HepG2 (cell line): ENCODE measurements at regions not wholly inside any gene's neighbourhood (a gene's known extent, or its start where the extent isn't known, plus 50 kb on each side); places are given as distances from the start of the nearest gene placed in this dataset.

ENCODE experiments used
- ATF7-NPFF ChIP-seq: sonication (generic); formaldehyde crosslinking; IDR thresholded peaks from 2 replicates; pipeline ENCODE4 v1.8.1; 2023; ENCODE audit warnings: mild to moderate bottlenecking, low read depth, missing genetic modification reagents, moderate library complexity
- DNMT1 ChIP-seq: sonication (generic); formaldehyde crosslinking; IDR thresholded peaks from 2 replicates; pipeline ENCODE4 v1.5.1; 2020; ENCODE audit warnings: mild to moderate bottlenecking, missing genetic modification reagents
- ERF ChIP-seq: IDR thresholded peaks from 2 replicates; pipeline ENCODE4 v1.6.1; 2018; ENCODE audit warnings: missing biosample characterization, missing genetic modification reagents
- FOXP1 ChIP-seq, 2 experiments: fragments of 450-650 bp in 1 of 2; IDR thresholded peaks; 2 replicates each; pipeline ENCODE4 v1.6.1; 2017 to 2018; ENCODE audit warnings: antibody characterized with exemption in 1 of 2
- HDAC6 ChIP-seq: fragments of 200-600 bp; sonication (generic); IDR thresholded peaks from 2 replicates; pipeline ENCODE4 v1.7.0; 2017; ENCODE audit warnings: mild to moderate bottlenecking, antibody characterized with exemption, low read length, low read depth
- HMG20B ChIP-seq: conservative IDR thresholded peaks from 2 replicates; pipeline ENCODE4 v1.6.1; 2016; ENCODE audit warnings: missing genetic modification reagents, missing compliant biosample characterization
- KAT8 ChIP-seq: IDR thresholded peaks from 2 replicates; pipeline ENCODE4 v1.6.1; 2016; ENCODE audit warnings: missing genetic modification reagents, missing compliant biosample characterization
- KLF15 ChIP-seq: sonication (generic); formaldehyde crosslinking; IDR thresholded peaks from 2 replicates; pipeline ENCODE4 v1.8.1; 2023; ENCODE audit warnings: borderline replicate concordance, mild to moderate bottlenecking, inconsistent platforms, missing genetic modification reagents, mixed read lengths
- KLF16 ChIP-seq, 2 experiments: sonication (generic) in 1 of 2; formaldehyde crosslinking in 1 of 2; IDR thresholded peaks; 2 replicates each; pipeline versions ENCODE4 v1.6.1 to v1.8.0; 2016 to 2023; ENCODE audit warnings: missing genetic modification reagents in 2 of 2, missing compliant biosample characterization in 1 of 2
- NFRKB ChIP-seq: fragments of 450-650 bp; IDR thresholded peaks from 2 replicates; pipeline ENCODE4 v1.6.1; 2017
- RARA ChIP-seq: IDR thresholded peaks from 2 replicates; pipeline ENCODE4 v1.6.1; 2016; ENCODE audit warnings: missing genetic modification reagents, missing compliant biosample characterization
- SAFB2 ChIP-seq: sonication (generic); formaldehyde crosslinking; IDR thresholded peaks from 2 replicates; pipeline ENCODE4 v1.5.1; 2020; ENCODE audit warnings: missing genetic modification reagents, low read depth, mild to moderate bottlenecking, borderline replicate concordance
- SIN3B ChIP-seq: fragments of 150-350 bp; IDR thresholded peaks from 2 replicates; pipeline ENCODE4 v1.6.1; 2014; ENCODE audit warnings: low read length
- SOX13 ChIP-seq, 3 experiments: fragments of 450-650 bp in 1 of 3; sonication (generic) in 1 of 3; formaldehyde crosslinking in 1 of 3; IDR thresholded peaks in 2 of 3; conservative IDR thresholded peaks in 1 of 3; 2 replicates each; pipeline versions ENCODE4 v1.5.0 to v1.6.1; 2016 to 2020; ENCODE audit warnings: antibody characterized with exemption in 1 of 3, mild to moderate bottlenecking in 1 of 3, missing compliant biosample characterization in 1 of 3, missing genetic modification reagents in 1 of 3, moderate library complexity in 1 of 3
- SOX6 ChIP-seq, 2 experiments: fragments of 450-650 bp in 1 of 2; sonication (generic) in 1 of 2; formaldehyde crosslinking in 1 of 2; IDR thresholded peaks; 2 replicates each; pipeline versions ENCODE4 v1.4.0 to v1.6.1; 2017 to 2020; ENCODE audit warnings: antibody characterized with exemption in 1 of 2, mild to moderate bottlenecking in 1 of 2, missing genetic modification reagents in 1 of 2
- SUZ12 ChIP-seq: fragments of 150-350 bp; IDR thresholded peaks from 2 replicates; pipeline ENCODE4 v1.6.1; 2014; ENCODE audit warnings: low read depth, low read length
- TBX3 ChIP-seq: fragments of 450-650 bp; IDR thresholded peaks from 2 replicates; pipeline ENCODE4 v1.6.1; 2017; ENCODE audit warnings: antibody characterized with exemption, mild to moderate bottlenecking, inconsistent platforms, borderline replicate concordance
- TCF7 ChIP-seq: sonication (generic); IDR thresholded peaks from 2 replicates; pipeline ENCODE4 v1.6.1; 2016; ENCODE audit warnings: antibody characterized with exemption, low read depth
- ZNF232 ChIP-seq: sonication (generic); formaldehyde crosslinking; IDR thresholded peaks from 2 replicates; pipeline ENCODE4 v1.4.0; 2020; ENCODE audit warnings: missing genetic modification reagents, borderline replicate concordance
- ZNF256 ChIP-seq: sonication (generic); formaldehyde crosslinking; conservative IDR thresholded peaks from 2 replicates; pipeline ENCODE4 v1.4.0; 2020; ENCODE audit warnings: missing genetic modification reagents
- ZNF644 ChIP-seq: IDR thresholded peaks from 2 replicates; pipeline ENCODE4 v1.6.1; 2016; ENCODE audit warnings: low read depth
- ZNF776 ChIP-seq: sonication (generic); formaldehyde crosslinking; IDR thresholded peaks from 2 replicates; pipeline ENCODE4 v1.4.0; 2020; ENCODE audit warnings: mild to moderate bottlenecking, missing genetic modification reagents
- ZNF781 ChIP-seq: sonication (generic); formaldehyde crosslinking; IDR thresholded peaks from 2 replicates; pipeline ENCODE4 v1.5.1; 2020; ENCODE audit warnings: borderline replicate concordance, mild to moderate bottlenecking, missing genetic modification reagents; ENCODE audit errors: not compliant biosample characterization
- ZSCAN29 ChIP-seq: sonication (generic); formaldehyde crosslinking; conservative IDR thresholded peaks from 2 replicates; pipeline ENCODE4 v1.4.0; 2020; ENCODE audit warnings: mild to moderate bottlenecking, missing genetic modification reagents
- ZZZ3 ChIP-seq: sonication (generic); formaldehyde crosslinking; IDR thresholded peaks from 2 replicates; pipeline ENCODE4 v1.4.0; 2020; ENCODE audit warnings: missing genetic modification reagents, mild to moderate bottlenecking, borderline replicate concordance
- TF ChIP-seq, protein P1 (sequence below): IDR thresholded peaks from 2 replicates; pipeline ENCODE4 v1.6.1; 2012; ENCODE audit warnings: low read depth, low read length, improper control_type of control experiment
- TF ChIP-seq, protein P2 (sequence below): sonication (generic); formaldehyde crosslinking; conservative IDR thresholded peaks from 2 replicates; pipeline ENCODE4 v1.8.0; 2022; ENCODE audit warnings: low read depth, missing genetic modification reagents
- TF ChIP-seq, protein P3 (sequence below): sonication (generic); formaldehyde crosslinking; IDR thresholded peaks from 2 replicates; pipeline ENCODE4 v1.5.0; 2020; ENCODE audit warnings: missing genetic modification reagents

DNA sequence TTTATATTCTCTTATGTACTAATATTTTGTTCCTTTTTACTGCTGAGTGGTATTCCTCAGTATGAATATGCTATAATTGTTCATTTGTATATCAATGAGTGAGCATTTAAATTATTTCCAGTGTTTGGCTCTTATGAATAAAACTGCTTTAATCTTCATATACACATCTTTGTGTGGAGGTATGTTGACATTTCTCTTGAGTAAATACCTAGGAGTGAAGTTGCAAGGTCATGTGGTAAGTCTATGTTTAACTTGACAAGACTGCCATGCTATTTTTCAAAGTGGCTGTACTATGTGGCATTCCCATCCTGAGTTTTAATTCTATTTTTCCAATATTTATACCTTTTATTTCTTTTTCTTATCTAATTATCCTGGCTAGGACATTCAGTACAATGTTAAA, 124.2 kb downstream of the ADSS2 start (continued):
- no peak for TF ChIP-seq HDAC6
- TF ChIP-seq KLF15 (CRISPR knock-in tag), result no peak
- TF ChIP-seq SAFB2 (CRISPR knock-in tag), result no peak
- no peak for TF ChIP-seq FOXP1 (IDR thresholded peaks at IDR 0.05)
- peak; percentile 60; the same call in 1 of the 2 replicates for TF ChIP-seq FOXP1 (CRISPR knock-in tag; IDR thresholded peaks at IDR 0.05)
- no peak for TF ChIP-seq SUZ12
- TF ChIP-seq HMG20B, result no peak
- peak; percentile 73; the same call in 1 of the 2 replicates for TF ChIP-seq TBX3
- TF ChIP-seq SIN3B, result no peak
- peak; percentile 90 for TF ChIP-seq ZNF644 (CRISPR knock-in tag)
- TF ChIP-seq, protein P1, sequence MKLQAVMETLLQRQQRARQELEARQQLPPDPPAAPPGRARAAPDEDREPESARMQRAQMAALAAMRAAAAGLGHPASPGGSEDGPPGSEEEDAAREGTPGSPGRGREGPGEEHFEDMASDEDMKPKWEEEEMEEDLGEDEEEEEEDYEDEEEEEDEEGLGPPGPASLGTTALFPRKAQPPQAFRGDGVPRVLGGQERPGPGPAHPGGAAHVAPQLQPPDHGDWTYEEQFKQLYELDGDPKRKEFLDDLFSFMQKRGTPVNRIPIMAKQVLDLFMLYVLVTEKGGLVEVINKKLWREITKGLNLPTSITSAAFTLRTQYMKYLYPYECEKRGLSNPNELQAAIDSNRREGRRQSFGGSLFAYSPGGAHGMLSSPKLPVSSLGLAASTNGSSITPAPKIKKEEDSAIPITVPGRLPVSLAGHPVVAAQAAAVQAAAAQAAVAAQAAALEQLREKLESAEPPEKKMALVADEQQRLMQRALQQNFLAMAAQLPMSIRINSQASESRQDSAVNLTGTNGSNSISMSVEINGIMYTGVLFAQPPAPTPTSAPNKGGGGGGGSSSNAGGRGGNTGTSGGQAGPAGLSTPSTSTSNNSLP, result peak; percentile 66
- TF ChIP-seq ZNF232 (CRISPR knock-in tag), result peak; percentile 75; the same call in 1 of the 2 replicates
- TF ChIP-seq, protein P2, sequence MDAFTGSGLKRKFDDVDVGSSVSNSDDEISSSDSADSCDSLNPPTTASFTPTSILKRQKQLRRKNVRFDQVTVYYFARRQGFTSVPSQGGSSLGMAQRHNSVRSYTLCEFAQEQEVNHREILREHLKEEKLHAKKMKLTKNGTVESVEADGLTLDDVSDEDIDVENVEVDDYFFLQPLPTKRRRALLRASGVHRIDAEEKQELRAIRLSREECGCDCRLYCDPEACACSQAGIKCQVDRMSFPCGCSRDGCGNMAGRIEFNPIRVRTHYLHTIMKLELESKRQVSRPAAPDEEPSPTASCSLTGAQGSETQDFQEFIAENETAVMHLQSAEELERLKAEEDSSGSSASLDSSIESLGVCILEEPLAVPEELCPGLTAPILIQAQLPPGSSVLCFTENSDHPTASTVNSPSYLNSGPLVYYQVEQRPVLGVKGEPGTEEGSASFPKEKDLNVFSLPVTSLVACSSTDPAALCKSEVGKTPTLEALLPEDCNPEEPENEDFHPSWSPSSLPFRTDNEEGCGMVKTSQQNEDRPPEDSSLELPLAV, result no peak
- no peak for TF ChIP-seq ZSCAN29 (CRISPR knock-in tag)
- TF ChIP-seq ERF, result no peak
- peak; percentile 46; the same call in 1 of the 2 replicates for TF ChIP-seq KAT8 (CRISPR knock-in tag)
- TF ChIP-seq KLF16 (CRISPR knock-in tag; IDR thresholded peaks at IDR 0.05), result no peak
- TF ChIP-seq, protein P3, sequence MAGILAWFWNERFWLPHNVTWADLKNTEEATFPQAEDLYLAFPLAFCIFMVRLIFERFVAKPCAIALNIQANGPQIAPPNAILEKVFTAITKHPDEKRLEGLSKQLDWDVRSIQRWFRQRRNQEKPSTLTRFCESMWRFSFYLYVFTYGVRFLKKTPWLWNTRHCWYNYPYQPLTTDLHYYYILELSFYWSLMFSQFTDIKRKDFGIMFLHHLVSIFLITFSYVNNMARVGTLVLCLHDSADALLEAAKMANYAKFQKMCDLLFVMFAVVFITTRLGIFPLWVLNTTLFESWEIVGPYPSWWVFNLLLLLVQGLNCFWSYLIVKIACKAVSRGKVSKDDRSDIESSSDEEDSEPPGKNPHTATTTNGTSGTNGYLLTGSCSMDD, result no peak
- TF ChIP-seq ZNF256 (CRISPR knock-in tag), result no peak
- 0 out of 2 replicates have a peak, but pooled peaks have one; percentile 6 for TF ChIP-seq TCF7
- no peak for TF ChIP-seq ATF7-NPFF (CRISPR knock-in tag)
- no peak for TF ChIP-seq ZZZ3 (CRISPR knock-in tag)
- no peak for TF ChIP-seq SOX6 (IDR thresholded peaks at IDR 0.05)
- peak; percentile 21; the same call in 1 of the 2 replicates for TF ChIP-seq SOX6 (CRISPR knock-in tag; IDR thresholded peaks at IDR 0.05)
- no peak for TF ChIP-seq NFRKB
- TF ChIP-seq ZNF776 (CRISPR knock-in tag), result no peak
- no peak for TF ChIP-seq SOX13 (IDR thresholded peaks at IDR 0.05)
- peak in 1 of 2 experiments; percentile 61; a peak in 1 of 4 replicates for TF ChIP-seq SOX13 (CRISPR knock-in tag; conservative IDR thresholded peaks at IDR 0.05 in 1 of 2, IDR thresholded peaks at IDR 0.05 in 1 of 2)
- TF ChIP-seq RARA (CRISPR knock-in tag), result peak; percentile 62
- no peak for TF ChIP-seq DNMT1 (CRISPR knock-in tag)
- TF ChIP-seq ZNF781 (CRISPR knock-in tag), result no peak
